Cerebellar nuclear complex (tissue), 1 donor: ENCODE measurements at regions not wholly inside any gene's neighbourhood (a gene's known extent, or its start where the extent isn't known, plus 50 kb on each side); places are given as distances from the start of the nearest gene placed in this dataset.

Experiments
- DNase-seq, 2 experiments: peaks; one replicate each; lab custom pipeline; 2025; lab: John Stamatoyannopoulos, UW

- DNase-seq = no peak
These were observed 430.1 kb upstream of the PTBP2 start for GRCh38 chr1:96291468-96291867.

- DNase-seq = no peak
These were observed 429.4 kb upstream of the PTBP2 start for GRCh38 chr1:96292141-96292540.

- no peak for DNase-seq
These were observed 424.6 kb upstream of the PTBP2 start for GRCh38 chr1:96296991-96297390.

DNA sequence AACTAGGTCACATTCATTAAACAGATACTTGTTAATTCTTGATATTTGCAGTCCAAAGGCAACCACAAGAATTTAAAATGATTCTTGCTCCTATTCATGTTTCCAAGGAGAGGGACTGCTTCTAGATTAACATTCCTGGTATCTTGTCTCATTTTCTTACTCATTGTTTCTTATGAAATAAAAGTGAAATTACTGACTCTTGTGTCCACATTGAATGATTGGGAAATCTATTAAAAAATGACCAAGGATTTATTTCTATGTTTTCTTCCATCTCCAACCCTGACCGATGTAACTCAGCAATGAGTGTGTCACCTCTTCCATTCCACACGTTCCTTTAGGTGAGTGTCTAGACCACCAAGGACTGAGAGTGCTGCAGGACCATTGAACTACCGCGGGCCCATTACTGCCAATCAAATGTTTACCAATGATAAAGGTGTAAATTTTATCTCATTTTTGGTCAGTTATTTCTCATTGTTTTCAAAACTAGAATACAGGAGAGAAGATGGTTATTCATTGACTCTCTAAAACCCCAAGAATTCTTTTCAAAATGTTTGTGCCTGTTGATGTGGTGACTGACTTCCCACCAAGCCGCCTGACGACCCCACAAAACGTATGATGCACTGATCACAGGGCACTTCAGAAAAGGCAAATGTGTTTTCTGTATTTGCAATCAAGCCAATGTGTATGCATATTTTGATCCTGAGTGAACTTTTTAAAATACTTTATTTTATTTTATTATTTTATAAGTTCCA lies 414.6 kb upstream of the PTBP2 start:
- no peak for DNase-seq

DNA sequence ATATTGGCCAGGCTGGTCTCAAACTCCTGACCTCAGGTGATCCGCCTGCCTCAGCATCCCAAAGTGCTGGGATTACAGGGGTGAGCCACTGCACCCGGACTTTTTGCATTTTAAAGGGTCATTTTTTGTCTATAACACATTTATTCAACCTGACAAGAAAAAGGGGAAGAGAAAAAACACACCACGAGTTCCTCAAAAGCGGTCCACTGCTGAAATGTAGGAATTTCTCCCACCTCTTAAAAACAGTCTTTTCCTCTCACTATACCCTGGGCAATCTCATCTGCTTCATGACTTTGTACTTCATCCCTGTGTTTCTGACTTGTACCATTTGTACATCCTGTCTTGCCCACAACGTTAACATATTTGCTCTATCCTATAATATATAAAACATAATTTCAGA lies 413.3 kb upstream of the PTBP2 start:
- DNase-seq = no peak

DNA sequence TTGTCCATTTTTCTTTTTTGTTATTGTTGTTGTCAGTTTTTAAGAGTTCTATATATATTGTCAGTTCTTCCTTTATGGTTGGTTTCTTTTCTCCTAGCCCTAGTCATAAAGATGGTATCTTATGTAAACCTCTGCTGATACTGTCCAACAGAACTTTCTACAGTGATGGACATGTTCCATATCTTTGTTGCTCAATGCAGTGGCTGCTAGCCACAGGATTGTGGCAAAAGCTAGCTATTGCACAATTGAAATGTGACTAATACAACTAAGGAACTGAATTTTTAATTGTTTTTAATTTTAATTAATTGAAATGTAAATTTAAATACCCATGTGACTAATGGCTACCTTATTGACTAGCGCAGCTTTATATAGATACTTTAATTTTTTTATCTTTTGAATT lies 411.8 kb upstream of the PTBP2 start:
- DNase-seq = no peak

DNA sequence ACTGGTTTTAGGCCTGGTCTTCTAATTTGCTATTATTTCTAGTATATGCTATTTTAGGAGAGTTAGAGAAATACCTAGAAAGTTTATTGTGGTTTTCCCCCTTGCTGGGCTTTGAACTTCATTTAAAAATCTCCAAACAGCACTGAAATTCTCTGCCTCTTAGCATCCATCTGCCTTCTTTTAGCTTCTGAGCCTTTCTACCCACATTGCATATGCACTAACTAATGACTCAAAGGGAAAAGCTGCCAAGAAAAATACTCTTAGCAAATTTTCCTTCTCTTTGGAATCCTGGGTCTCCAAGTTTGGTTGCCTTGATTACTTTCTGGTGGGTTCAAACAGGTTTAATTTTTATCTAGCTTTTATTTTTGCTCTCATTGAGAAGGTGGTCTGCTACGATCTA lies 408.4 kb upstream of the PTBP2 start:
- no peak for DNase-seq

- DNase-seq = no peak
These were observed 392.5 kb upstream of the PTBP2 start for GRCh38 chr1:96329121-96329520.

DNA sequence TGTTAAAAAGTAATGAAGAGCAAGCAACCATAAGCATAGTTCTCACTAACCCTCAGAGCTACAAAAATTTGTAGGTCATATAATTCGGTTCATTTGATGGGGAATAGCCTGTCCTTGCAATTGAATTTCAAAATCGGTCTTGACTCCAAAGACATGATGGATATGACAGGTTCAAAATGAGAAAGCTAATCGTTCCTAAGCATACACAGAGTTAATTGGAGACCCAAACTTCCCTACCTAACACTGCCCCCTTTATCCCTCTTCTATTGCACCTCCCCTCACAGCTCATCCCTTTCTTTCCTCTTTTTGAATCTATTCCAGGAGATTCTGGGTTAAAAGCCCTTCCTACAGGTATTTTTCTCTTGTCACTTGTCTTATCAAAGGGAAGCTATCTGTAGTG lies 390.0 kb upstream of the PTBP2 start:
- no peak for DNase-seq

DNA sequence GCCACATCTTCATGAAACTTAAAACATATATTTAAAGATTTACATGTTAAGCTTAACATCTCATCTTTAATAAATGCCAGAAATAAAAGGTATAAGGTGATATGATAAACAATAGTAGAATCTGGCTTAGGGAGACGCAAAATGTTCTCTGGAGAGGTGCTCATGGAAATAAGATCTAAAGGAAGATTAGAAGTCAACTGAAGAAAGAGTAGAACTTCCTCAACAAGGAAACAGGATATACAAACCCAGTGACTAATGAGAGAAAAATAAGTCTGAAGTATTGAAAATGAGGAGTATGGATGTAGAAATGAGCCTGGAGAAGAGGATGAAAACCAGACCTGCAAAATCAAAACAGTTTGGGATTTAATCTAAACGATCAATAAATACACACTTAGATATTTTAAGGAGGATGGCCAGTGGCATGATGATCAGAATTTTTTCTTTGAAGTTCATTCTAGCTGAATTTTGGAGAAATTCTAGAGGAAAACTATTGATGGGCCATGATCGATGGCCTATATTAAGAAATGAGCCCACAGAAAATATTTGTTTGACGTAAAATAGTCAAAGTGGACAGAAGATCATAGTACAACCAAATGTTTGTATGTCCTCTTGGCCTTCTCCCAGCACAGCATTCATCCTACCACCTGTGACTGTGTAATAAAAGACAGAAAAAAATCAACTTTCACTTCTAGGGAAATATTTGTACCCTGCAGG lies 387.9 kb upstream of the PTBP2 start:
- DNase-seq = no peak

DNA sequence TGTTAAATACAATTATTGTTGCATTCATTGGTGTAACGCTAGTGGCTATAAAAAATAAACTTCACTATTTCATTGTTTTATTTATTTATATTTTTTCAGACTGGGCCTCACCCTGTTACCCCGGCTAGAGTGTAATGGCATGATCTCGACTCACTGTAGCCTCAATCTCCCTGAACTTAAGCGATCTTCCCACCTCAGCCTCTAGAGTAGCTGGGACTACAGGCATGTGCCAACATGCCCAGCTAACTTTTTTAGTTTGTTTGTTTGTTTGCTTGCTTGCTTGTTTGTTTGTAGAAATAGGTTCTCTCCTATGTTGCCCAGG lies 387.4 kb upstream of the PTBP2 start:
- DNase-seq = no peak

DNA sequence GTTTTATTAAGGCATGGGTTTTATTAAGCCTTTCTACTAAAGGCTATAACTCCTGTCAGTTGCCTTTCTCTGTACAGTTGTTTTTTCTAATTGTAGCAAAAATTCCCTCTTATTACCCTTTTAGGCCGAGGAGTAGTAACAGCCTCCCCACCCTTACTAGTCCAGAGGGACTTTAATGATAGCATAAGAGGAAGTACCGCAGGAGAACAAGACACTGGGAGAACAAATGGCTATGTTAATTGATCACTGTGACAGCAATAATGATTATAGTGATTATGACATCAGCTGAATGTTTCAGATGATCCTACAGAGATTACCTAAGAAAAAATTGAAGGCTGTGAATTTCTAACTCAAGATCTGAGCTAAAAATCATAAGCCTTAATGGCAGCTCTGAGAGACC lies 383.0 kb upstream of the PTBP2 start:
- DNase-seq = no peak

DNA sequence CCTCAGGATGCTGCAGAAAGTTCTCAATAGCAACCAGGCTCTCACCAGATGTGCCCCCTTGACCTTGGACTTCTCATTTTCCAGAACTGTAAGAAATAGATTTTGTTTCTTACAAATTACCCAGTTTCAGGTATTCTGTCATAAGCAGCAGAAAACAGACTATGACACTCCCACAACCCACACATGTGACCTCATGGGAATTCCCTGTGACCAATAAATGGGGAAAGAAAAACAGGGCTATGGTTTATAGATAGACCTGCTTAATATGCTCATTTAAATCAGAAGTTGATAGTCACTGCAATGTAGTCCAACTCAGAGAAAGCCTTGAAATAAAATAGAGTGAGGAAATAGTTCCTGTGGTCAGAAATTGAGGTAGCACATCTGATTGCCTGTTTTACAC lies 380.9 kb upstream of the PTBP2 start:
- DNase-seq = no peak

- no peak for DNase-seq
These were observed 374.9 kb upstream of the PTBP2 start for GRCh38 chr1:96346719-96347118.

DNA sequence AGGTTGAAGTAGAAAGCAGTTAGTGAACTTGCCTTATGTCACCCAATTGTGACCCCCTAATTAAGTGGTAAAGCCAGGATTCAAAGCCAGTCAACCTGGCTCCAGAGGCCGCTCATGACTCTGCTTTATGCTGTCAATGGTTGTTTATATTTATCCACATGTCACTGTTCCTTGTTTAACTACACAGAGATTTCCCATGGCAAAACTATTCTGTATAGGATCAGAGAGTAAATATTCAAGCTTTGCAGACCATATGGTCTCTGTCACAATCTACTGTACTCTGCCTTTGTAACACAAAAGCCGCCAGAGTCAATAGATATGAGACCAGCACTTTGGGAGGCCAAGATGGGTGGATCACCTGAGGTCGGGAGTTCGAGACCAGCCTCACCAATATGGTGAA lies 371.7 kb upstream of the PTBP2 start:
- no peak for DNase-seq

DNA sequence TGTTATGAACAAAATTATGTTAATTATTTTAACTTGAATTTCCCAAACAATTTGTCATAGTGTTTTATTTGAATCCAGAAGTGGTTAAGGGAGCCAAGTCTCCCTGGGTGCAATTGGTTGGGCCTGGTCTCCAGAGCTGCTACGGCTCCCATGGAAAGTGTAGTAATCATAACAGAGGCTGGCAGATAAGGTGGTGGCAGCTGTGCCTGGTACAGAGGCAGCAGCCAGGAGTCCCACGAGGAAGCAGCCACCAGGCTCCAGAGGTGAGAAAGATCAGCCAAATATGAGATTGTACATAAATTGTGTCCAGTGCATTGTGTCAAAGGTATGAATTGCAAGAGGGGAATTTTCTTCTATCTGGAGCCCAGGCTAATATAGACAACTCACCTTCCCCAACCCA lies 368.9 kb upstream of the PTBP2 start:
- no peak for DNase-seq

DNA sequence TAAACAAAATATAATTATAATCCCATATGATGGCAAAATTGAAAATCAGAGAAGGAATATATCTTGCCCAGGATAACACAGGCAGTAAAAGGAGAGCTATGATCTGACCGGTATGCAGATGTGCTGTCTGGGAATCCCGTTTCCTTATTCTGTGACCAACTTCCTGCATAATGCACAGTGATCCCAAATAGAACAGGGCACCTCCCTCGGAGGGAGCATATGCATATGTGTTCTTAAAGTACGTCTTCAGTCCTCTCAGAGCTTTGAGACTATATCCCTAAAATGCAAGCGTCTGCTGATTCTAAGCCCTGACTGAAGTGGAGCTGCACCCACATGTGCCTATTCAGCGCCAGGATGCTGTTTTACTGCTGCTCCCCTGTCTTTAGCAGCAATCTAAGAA lies 366.1 kb upstream of the PTBP2 start:
- no peak for DNase-seq

DNA sequence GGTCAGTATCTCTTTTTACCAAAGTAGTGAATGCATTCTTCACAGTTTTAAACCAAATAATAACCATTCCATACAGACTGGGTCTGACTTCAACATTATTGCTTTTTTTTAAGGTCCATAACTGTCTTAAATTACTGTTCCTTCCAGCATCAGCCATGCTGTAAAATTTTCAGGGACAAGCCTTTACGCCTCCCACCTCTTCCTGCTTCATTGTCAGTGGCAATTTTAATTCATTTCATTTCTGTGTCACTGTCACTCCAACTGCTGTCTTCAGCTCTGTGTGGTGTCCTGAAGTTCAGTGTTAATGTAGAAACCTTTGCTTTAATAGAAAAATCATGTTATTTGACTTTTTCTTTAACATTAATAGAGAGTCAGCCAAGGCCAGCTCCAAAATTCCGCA lies 365.6 kb upstream of the PTBP2 start:
- DNase-seq = no peak

DNA sequence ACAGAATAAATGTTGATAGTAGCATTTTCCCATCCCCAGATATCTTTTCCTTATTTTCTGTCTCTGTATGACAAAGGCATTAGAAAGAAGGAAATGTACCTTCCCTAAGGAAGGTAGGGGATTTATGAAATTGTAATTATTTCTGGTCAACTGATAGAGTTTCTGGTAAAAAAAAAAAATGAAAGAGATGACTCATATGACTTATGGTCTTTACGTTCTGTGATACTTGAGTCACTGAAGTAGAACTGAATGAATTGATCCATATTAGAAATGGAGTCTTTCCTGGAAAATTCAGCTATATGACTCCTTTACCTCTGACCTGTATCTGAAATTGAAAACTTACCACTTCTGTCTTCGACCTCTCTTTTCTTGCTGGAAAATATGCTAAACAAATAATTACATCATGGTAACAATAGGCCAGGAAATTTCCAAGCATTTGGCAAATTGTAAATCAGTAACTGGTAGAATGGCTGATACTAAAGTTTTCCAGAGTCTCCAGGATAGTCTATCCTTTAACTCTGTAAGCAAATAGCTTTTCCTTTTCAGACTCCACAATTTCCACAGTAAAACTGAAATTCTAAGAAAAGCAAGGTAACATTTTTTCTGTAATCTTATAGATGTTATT lies 364.3 kb upstream of the PTBP2 start:
- no peak for DNase-seq

GRCh38 chr1:96358057-96358456 lies 363.5 kb upstream of the PTBP2 start:
- no peak for DNase-seq

DNA sequence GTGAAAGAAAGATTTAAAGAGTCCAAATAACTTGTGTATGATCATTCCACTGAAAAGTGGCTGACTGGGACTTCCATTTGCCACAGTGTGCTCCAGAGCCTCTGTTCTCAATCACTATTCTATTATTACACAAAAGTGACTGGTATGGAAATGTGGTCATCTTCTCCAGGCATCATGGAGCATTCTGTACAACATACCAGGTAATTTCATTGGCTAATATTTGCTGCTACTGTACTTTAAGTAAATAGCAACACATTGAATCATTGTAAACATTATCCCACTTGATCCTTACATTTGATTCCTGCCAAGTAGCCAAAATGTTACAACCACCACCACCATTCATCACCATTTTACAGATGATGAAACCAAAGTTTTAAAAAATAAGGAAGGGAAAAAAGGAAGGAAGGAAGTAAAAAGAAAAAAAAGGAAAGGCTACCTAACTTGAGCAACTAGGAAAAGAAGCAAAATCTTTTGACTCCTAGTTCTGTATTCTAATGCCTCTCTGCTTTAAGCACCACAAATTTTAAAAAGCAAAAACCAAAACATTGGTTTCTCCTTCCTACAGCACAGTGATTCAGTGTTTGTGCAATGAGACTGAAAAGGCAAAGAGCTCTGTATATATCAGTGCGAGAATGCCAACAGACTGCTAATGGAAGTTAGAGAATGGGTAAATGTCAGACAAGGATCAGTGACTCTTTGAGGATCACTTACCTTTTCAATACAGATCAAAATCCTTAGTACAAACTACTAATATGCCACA lies 361.4 kb upstream of the PTBP2 start:
- DNase-seq = no peak

DNA sequence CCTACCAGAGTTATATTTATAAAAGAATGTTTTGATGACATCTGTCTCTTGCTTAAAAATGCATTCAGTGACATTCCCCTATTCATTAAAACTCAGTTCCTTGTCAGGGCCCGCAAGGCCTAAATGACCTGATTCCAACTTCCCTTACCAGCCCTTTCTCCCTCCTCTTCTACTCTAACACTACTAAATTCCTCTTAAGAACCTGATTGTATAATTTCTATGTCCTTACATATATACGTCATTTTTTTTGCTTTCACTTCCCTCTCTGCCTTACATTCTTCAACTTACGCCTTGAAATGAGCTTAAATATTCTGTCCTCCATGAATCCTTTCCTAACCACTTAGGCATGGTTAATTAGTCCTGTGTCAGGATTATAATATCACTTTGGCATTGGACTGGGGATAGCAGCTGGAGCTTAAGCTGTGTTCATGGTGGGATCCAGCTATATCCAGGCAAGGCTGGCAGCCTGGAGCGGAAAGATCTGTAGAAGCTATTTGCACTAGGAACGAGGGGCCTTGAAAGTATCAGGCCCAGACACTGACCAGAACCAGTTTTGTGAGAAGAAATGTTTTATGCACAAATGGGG lies 360.2 kb upstream of the PTBP2 start:
- no peak for DNase-seq
